Gastroesophageal sphincter (tissue), 4 donors: ENCODE measurements at regions not wholly inside any gene's neighbourhood (a gene's known extent, or its start where the extent isn't known, plus 50 kb on each side); places are given as distances from the start of the nearest gene placed in this dataset.
"Not testable (repeated sequence)": the region's sequence is repeated elsewhere in the genome, so short reads cannot be mapped to it uniquely, and the experiment has no call there.

Experiments used
- ATAC-seq: fragments of 150-250 bp; one replicate; pipeline ENCODE4 v1.9.1; 2016; ENCODE audit warnings: mild to moderate bottlenecking, moderate library complexity
- H3K27ac ChIP-seq, 4 donors: fragments of 200-600 bp; sonication (generic) in 3 of 4; 1 replicate in 3 of 4; 2 replicates in 1 of 4; pipeline ENCODE4 v1.5.1; 2016 to 2019
- H3K27me3 ChIP-seq: fragments of 200-600 bp; sonication (generic); one replicate; pipeline ENCODE4 v1.5.1; 2019
- H3K36me3 ChIP-seq, 2 donors: fragments of 200-600 bp; sonication (generic); one replicate each; pipeline ENCODE4 v1.5.1; 2019; ENCODE audit warnings: control low read depth in 1 of 2
- H3K4me1 ChIP-seq, 3 donors: fragments of 200-600 bp; sonication (generic); 1 replicate in 2 of 3; 2 replicates in 1 of 3; pipeline ENCODE4 v1.5.1; 2016 to 2019; ENCODE audit warnings: control low read depth in 2 of 3
- H3K4me3 ChIP-seq, 2 donors: fragments of 200-600 bp; sonication (generic); one replicate each; pipeline ENCODE4 v1.5.1; 2019; ENCODE audit warnings: mild to moderate bottlenecking in 1 of 2, moderate library complexity in 1 of 2
- H3K9me3 ChIP-seq, 3 donors: fragments of 200-600 bp; sonication (generic); one replicate each; pipeline ENCODE4 v1.5.1; 2017 to 2019; ENCODE audit warnings: control low read depth in 2 of 3
- EP300 ChIP-seq: sonication (generic); formaldehyde crosslinking; IDR thresholded peaks from one replicate; pipeline ENCODE4 v1.6.1; 2017; ENCODE audit warnings: antibody characterized with exemption, mild to moderate bottlenecking
- POLR2A ChIP-seq, 2 donors: fragments of 450-650 bp; IDR thresholded peaks; one replicate each; pipeline ENCODE4 v1.6.1; 2017; ENCODE audit warnings: antibody characterized with exemption in 2 of 2, mild to moderate bottlenecking in 2 of 2, moderate library complexity in 1 of 2
- POLR2AphosphoS5 ChIP-seq: sonication (generic); formaldehyde crosslinking; IDR thresholded peaks from one replicate; pipeline ENCODE4 v1.6.1; 2017; ENCODE audit warnings: antibody characterized with exemption
- WGBS, 2 donors: methylation state at CpG; one replicate each; pipeline ENCODE4 v1.1.5; 2018; ENCODE audit warnings: low coverage in 1 of 2; 5-methylcytosine and 5-hydroxymethylcytosine counted together
- TF ChIP-seq, protein P1 (sequence below), 4 experiments: fragments of 200-600 bp in 2 of 4; fragments of 450-650 bp in 2 of 4; sonication (generic) in 1 of 4; IDR thresholded peaks; one replicate each; pipeline ENCODE4 v1.5.1; 2017 to 2019; ENCODE audit warnings: antibody characterized with exemption in 4 of 4, mild to moderate bottlenecking in 2 of 4, moderate library complexity in 2 of 4

- H3K4me3 ChIP-seq, result no peak overlapping the region
- ATAC-seq, result no peak
- TF ChIP-seq POLR2AphosphoS5 (no peak), POLR2A (IDR thresholded peaks at IDR 0.05) (no peak), EP300 (no peak)
- TF ChIP-seq, protein P1, sequence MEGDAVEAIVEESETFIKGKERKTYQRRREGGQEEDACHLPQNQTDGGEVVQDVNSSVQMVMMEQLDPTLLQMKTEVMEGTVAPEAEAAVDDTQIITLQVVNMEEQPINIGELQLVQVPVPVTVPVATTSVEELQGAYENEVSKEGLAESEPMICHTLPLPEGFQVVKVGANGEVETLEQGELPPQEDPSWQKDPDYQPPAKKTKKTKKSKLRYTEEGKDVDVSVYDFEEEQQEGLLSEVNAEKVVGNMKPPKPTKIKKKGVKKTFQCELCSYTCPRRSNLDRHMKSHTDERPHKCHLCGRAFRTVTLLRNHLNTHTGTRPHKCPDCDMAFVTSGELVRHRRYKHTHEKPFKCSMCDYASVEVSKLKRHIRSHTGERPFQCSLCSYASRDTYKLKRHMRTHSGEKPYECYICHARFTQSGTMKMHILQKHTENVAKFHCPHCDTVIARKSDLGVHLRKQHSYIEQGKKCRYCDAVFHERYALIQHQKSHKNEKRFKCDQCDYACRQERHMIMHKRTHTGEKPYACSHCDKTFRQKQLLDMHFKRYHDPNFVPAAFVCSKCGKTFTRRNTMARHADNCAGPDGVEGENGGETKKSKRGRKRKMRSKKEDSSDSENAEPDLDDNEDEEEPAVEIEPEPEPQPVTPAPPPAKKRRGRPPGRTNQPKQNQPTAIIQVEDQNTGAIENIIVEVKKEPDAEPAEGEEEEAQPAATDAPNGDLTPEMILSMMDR (IDR thresholded peaks at IDR 0.05), result no peak
- no peaks in the 10 kb centered on the region for H3K36me3 ChIP-seq
- no peak overlapping the region for H3K27ac ChIP-seq
- no peaks in the 10 kb centered on the region for H3K9me3 ChIP-seq
- no peaks in the 10 kb centered on the region for H3K4me1 ChIP-seq
- H3K27me3 ChIP-seq, result no peaks in the 10 kb centered on the region
Observed at GRCh38 chr10:18949391-18949790, 99.2 kb upstream of the MALRD1 start.

GRCh38 chr10:18951072-18951823 lies 97.4 kb upstream of the MALRD1 start:
- H3K27me3 ChIP-seq, ATAC-seq, H3K36me3 ChIP-seq, H3K4me1 ChIP-seq, H3K9me3 ChIP-seq, H3K27ac ChIP-seq, H3K4me3 ChIP-seq: not testable (repeated sequence)
- 76 to 100% methylated on average over 1 to 2 of the region's 35 CpGs for WGBS, 2 donors

DNA sequence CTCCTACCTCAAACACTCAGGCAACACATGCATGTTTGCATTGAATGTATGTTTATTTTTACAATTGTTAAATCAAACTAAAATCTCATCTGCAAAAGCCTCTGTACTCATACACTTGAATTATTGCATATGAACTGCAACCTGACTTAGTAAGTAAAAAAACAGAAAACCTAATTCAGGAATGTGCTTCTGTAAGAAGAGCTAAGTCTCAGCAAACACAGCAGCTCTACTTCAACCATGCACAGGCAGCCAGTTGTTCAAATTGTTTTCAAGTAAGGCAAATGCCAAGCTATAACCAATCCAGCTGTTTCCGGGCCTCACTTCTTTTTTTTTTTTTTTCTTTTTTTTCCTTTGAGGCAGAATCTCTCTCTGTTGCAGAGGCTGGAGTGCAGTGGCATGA lies 93.5 kb upstream of the MALRD1 start:
- no peaks in the 10 kb centered on the region for H3K27me3 ChIP-seq
- H3K27ac ChIP-seq, result no peak overlapping the region
- WGBS, 2 donors, result 15 to 17% methylated on average over 1 of the region's 1 CpG
- TF ChIP-seq EP300, result no peak
- TF ChIP-seq, protein P1 (IDR thresholded peaks at IDR 0.05), result no peak
- no peak for TF ChIP-seq POLR2A (IDR thresholded peaks at IDR 0.05)
- TF ChIP-seq POLR2AphosphoS5, result no peak
- no peaks in the 10 kb centered on the region for H3K36me3 ChIP-seq
- no peaks in the 10 kb centered on the region for H3K9me3 ChIP-seq
- no peaks in the 10 kb centered on the region for H3K4me1 ChIP-seq
- ATAC-seq, result no peak
- H3K4me3 ChIP-seq, result no peak overlapping the region

DNA sequence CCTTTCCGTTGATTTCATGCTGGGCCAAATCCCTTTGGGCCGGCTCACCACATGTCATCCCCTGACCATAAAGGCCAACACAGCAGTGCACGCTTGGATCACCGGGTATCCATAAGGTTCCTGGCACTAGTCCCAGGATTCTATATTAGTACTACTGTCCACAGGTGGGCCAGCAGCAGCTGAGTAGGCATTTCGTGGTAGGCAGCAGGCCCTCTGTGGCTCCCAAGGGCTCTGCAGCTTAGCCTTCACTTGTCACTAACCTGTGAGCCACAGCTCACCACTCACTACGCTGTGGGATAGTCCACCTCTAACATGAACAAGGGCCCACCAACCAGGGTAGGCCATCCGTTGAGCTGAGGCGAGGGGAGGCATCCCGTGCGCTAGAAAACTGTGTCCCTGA lies 89.2 kb upstream of the MALRD1 start:
- Histone ChIP-seq H3K27me3 (no peaks in the 10 kb centered on the region), H3K4me1 (no peaks in the 10 kb centered on the region), H3K4me3 (no peak overlapping the region), H3K9me3 (no peaks in the 10 kb centered on the region), H3K27ac (no peak overlapping the region), H3K36me3 (no peaks in the 10 kb centered on the region)
- 100% methylated on average over 1 of the region's 10 CpGs; no CpG with 5 or more reads in 1 of the 2 donors for WGBS, 2 donors
- TF ChIP-seq POLR2AphosphoS5, result no peak
- TF ChIP-seq, protein P1 (IDR thresholded peaks at IDR 0.05), result no peak
- no peak for TF ChIP-seq EP300
- TF ChIP-seq POLR2A (IDR thresholded peaks at IDR 0.05), result no peak
- ATAC-seq, result no peak

- H3K4me1 ChIP-seq, result no peaks in the 10 kb centered on the region
- H3K27ac ChIP-seq, result no peak overlapping the region
- no peak overlapping the region for H3K4me3 ChIP-seq
- TF ChIP-seq POLR2A (IDR thresholded peaks at IDR 0.05) (no peak), POLR2AphosphoS5 (no peak), EP300 (no peak)
- TF ChIP-seq, protein P1 (IDR thresholded peaks at IDR 0.05), result no peak
- H3K27me3 ChIP-seq, result no peaks in the 10 kb centered on the region
- 100% methylated on average over 6 of the region's 11 CpGs; no CpG with 5 or more reads in 1 of the 2 donors for WGBS, 2 donors
- no peaks in the 10 kb centered on the region for H3K36me3 ChIP-seq
- no peak for ATAC-seq
- H3K9me3 ChIP-seq, result no peaks in the 10 kb centered on the region
Observed at GRCh38 chr10:18960466-18961079, 88.0 kb upstream of the MALRD1 start.
